Heart left ventricle (tissue), 13 donors: ENCODE measurements at regions not wholly inside any gene's neighbourhood (a gene's known extent, or its start where the extent isn't known, plus 50 kb on each side); places are given as distances from the start of the nearest gene placed in this dataset.

Experiments used
- CTCF ChIP-seq, 12 donors: fragments of 200-600 bp; sonication (generic) in 4 of 12; IDR thresholded peaks; one replicate each; pipeline versions ENCODE4 v1.5.0 to v1.8.0; 2018 to 2022; ENCODE audit warnings: antibody characterized with exemption in 12 of 12, mild to moderate bottlenecking in 5 of 12
- POLR2A ChIP-seq, 2 donors: fragments of 450-650 bp; IDR thresholded peaks; one replicate each; pipeline ENCODE4 v1.6.1; 2017; ENCODE audit warnings: antibody characterized with exemption in 2 of 2, mild to moderate bottlenecking in 2 of 2, moderate library complexity in 2 of 2
- donor health status: ischemic (EF 13 %, LVEDD 7.1; RV severe dilation, severe dysfunction).
- donor health status: DM: no; HTN: yes; CAD: no.
- donor health status: DM: no; HTN: no; CAD: no.
- donor health status: ischemic (EF 25% LVEDD 6.9; RV normal size, moderate dysfunction).
- donor health status: ischemic (EF 25% LVEDD 5.7; RV mildly dilated, moderate dysfunction).
- donor health status: ischemic (EF 35%, LVEDD 5.7; RV mildly dilated, moderate dysfunction).
- donor health status: nonischemic (EF 11% LVEDD 7.7; RV severe dilation, severe dysfunction).
- donor health status: DM: yes; HTN: yes; CAD: no.
- donor health status: PGD.
- donor health status: ischemic (EF 29% LVEDD 5.4; RV normal size, mild dysfunction).
- donor health status: nonischemic (EF 23%, LVEDD 6.1; RV moderate dilation, normal function).

- TF ChIP-seq CTCF (IDR thresholded peaks at IDR 0.05) (no peak), POLR2A (IDR thresholded peaks at IDR 0.05) (no peak)
Measured at GRCh38 chr20:51334609-51335008, 207.9 kb downstream of the NFATC2 start.
